MM.1S (cell line): ENCODE measurements at regions not wholly inside any gene's neighbourhood (a gene's known extent, or its start where the extent isn't known, plus 50 kb on each side); places are given as distances from the start of the nearest gene placed in this dataset.

Experiments
- DNase-seq: peaks from one replicate; pipeline ENCODE4 v3.0.0-alpha.2; 2015
- H2AFZ ChIP-seq: fragments of 300-600 bp; sonication (generic); 2 replicates; pipeline ENCODE4 v1.6.0; 2016; ENCODE audit warnings: antibody characterized with exemption, low read length
- H3F3A ChIP-seq: fragments of 300-600 bp; sonication (generic); 2 replicates; pipeline ENCODE4 v1.6.1; 2016; ENCODE audit warnings: mild to moderate bottlenecking, antibody characterized with exemption, low read length, moderate library complexity, mixed read lengths; ENCODE audit not compliant: insufficient read depth
- H3K27ac ChIP-seq: fragments of 300-600 bp; sonication (generic); 2 replicates; pipeline ENCODE4 v1.5.1; 2016; ENCODE audit warnings: mild to moderate bottlenecking, low read length
- H3K27me3 ChIP-seq: fragments of 300-600 bp; sonication (generic); replicated peaks from 2 replicates; pipeline ENCODE4 v1.6.0; 2016; ENCODE audit warnings: low read length; ENCODE audit not compliant: insufficient read depth
- H3K36me3 ChIP-seq: fragments of 300-600 bp; sonication (generic); replicated peaks from 2 replicates; pipeline ENCODE4 v1.6.1; 2016; ENCODE audit warnings: mild to moderate bottlenecking, low read length, mixed read lengths; ENCODE audit not compliant: insufficient read depth
- H3K4me1 ChIP-seq: fragments of 300-600 bp; sonication (generic); 2 replicates; pipeline ENCODE4 v1.6.1; 2016; ENCODE audit warnings: low read length, mixed read lengths
- H3K4me2 ChIP-seq: fragments of 300-600 bp; sonication (generic); 2 replicates; pipeline ENCODE4 v1.6.0; 2016; ENCODE audit warnings: low read depth, low read length
- H3K4me3 ChIP-seq: fragments of 300-600 bp; sonication (generic); 2 replicates; pipeline ENCODE4 v1.5.1; 2016; ENCODE audit warnings: low read length, mixed read lengths
- H3K79me2 ChIP-seq: fragments of 300-600 bp; sonication (generic); 2 replicates; pipeline ENCODE4 v1.6.1; 2016; ENCODE audit warnings: mixed run types, low read length, mixed read lengths
- H3K9ac ChIP-seq: fragments of 300-600 bp; sonication (generic); 2 replicates; pipeline ENCODE4 v1.6.1; 2016; ENCODE audit warnings: low read length, mixed read lengths
- H3K9me2 ChIP-seq: fragments of 300-600 bp; sonication (generic); replicated peaks from 2 replicates; pipeline ENCODE4 v1.6.1; 2016; ENCODE audit warnings: mild to moderate bottlenecking, low read length, mixed read lengths; ENCODE audit not compliant: insufficient read depth
- H3K9me3 ChIP-seq: fragments of 300-600 bp; sonication (generic); replicated peaks from 2 replicates; pipeline ENCODE4 v1.6.1; 2016; ENCODE audit warnings: mild to moderate bottlenecking, low read length, mixed read lengths; ENCODE audit not compliant: insufficient read depth
- H4K20me1 ChIP-seq: fragments of 300-600 bp; sonication (generic); 2 replicates; pipeline ENCODE4 v1.6.1; 2016; ENCODE audit warnings: mild to moderate bottlenecking, low read length, moderate library complexity, mixed read lengths; ENCODE audit not compliant: insufficient read depth
- EZH2 ChIP-seq: fragments of 300-600 bp; sonication (generic); optimal IDR thresholded peaks from 2 replicates; pipeline ENCODE3; 2017; ENCODE audit warnings: low read depth, mild to moderate bottlenecking, antibody characterized with exemption, low read length, mixed read lengths
- EZH2phosphoT487 ChIP-seq: fragments of 300-600 bp; sonication (generic); IDR thresholded peaks from 2 replicates; pipeline ENCODE4 v1.6.1; 2018; ENCODE audit warnings: antibody characterized with exemption, low read length
- TF ChIP-seq, protein P1 (sequence below): fragments of 300-600 bp; sonication (generic); IDR thresholded peaks from 2 replicates; pipeline ENCODE4 v1.5.1; 2016; ENCODE audit warnings: antibody characterized with exemption, low read length, mixed read lengths

DNA sequence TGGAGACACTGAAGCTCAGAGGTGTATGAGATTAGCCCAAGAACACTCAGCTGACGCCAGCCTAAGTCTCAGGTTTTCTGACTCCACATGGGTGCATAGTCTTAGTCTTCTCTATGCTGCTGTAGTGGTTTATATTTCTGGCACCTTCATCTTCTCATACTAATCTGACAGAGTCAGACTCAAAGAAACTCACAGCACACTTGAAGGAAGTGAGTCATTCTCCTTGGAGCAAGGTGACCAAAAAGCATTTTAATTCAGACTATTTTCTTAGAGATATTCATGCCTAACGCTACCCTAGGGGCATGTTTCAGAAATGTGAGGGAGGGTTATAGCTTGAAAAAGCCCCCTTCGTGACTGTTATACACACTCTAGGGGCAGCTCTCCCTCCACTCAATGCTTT lies 775.3 kb upstream of the ARPP21 start:
- Histone ChIP-seq H3K27ac (no peak overlapping the region), H3K4me3 (no peak overlapping the region), H3K9ac (no peak overlapping the region), H3F3A (no peaks in the 10 kb centered on the region), H3K27me3 (no peaks in the 10 kb centered on the region), H4K20me1 (no peaks in the 10 kb centered on the region), H3K9me2 (no peaks in the 10 kb centered on the region), H3K36me3 (no peaks in the 10 kb centered on the region), H3K4me1 (no peaks in the 10 kb centered on the region), H3K9me3 (no peaks in the 10 kb centered on the region), H3K79me2 (no peaks in the 10 kb centered on the region), H2AFZ (no peak overlapping the region), H3K4me2 (no peak overlapping the region)
- DNase-seq = no peak
- TF ChIP-seq EZH2phosphoT487 = no peak
- TF ChIP-seq, protein P1, sequence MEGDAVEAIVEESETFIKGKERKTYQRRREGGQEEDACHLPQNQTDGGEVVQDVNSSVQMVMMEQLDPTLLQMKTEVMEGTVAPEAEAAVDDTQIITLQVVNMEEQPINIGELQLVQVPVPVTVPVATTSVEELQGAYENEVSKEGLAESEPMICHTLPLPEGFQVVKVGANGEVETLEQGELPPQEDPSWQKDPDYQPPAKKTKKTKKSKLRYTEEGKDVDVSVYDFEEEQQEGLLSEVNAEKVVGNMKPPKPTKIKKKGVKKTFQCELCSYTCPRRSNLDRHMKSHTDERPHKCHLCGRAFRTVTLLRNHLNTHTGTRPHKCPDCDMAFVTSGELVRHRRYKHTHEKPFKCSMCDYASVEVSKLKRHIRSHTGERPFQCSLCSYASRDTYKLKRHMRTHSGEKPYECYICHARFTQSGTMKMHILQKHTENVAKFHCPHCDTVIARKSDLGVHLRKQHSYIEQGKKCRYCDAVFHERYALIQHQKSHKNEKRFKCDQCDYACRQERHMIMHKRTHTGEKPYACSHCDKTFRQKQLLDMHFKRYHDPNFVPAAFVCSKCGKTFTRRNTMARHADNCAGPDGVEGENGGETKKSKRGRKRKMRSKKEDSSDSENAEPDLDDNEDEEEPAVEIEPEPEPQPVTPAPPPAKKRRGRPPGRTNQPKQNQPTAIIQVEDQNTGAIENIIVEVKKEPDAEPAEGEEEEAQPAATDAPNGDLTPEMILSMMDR = no peak
- no peak for TF ChIP-seq EZH2

DNA sequence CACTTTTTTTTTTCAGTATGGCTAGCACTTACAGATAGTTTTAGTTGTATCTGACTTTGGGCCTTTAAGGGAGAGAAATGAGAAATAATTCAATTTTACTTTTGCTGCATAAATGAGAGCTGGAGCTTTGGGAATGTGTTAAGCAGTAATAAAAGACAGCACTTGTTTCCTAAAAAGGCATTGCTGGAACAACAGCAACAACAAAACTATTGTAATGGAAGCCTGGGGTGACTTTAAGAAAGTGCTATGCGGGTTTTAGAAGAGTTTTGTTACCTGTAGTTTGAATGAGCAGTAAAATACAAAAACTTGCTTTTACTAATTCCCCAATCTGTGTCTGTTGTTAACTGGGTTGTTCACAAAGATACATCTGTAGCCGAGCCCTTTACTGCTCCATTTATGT lies 774.0 kb upstream of the ARPP21 start:
- Histone ChIP-seq H4K20me1 (no peaks in the 10 kb centered on the region), H3K4me1 (no peaks in the 10 kb centered on the region), H3K27me3 (no peaks in the 10 kb centered on the region), H3K4me3 (no peak overlapping the region), H3F3A (no peaks in the 10 kb centered on the region), H3K36me3 (no peaks in the 10 kb centered on the region), H3K9me2 (no peaks in the 10 kb centered on the region), H3K9me3 (no peaks in the 10 kb centered on the region), H2AFZ (no peak overlapping the region), H3K79me2 (no peaks in the 10 kb centered on the region), H3K4me2 (no peak overlapping the region), H3K27ac (no peak overlapping the region), H3K9ac (no peak overlapping the region)
- TF ChIP-seq, protein P1 = no peak
- TF ChIP-seq EZH2 (no peak), EZH2phosphoT487 (no peak)
- DNase-seq = no peak

DNA sequence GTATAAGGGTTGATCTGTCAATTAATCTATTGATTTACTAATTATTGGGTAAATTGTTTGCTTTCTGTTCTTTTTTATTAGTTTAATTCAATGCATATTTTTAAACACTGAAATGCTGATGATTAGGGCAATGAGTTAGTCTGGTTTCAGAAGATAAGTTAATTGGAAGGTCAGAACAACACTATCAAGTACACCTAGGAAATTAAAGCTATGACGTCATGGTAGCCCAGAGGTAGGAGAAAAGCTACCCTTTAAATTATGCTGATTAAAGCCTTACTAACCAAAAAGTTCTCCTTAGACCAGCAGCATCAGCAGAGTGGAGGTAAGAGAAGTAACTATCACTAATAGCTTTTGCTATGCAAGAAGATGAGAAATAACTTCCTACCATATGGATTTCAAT lies 770.4 kb upstream of the ARPP21 start:
- H3K4me2 ChIP-seq = no peak overlapping the region
- H3K36me3 ChIP-seq = no peaks in the 10 kb centered on the region
- H3K4me1 ChIP-seq = no peaks in the 10 kb centered on the region
- H3K4me3 ChIP-seq = no peak overlapping the region
- H3K79me2 ChIP-seq = no peaks in the 10 kb centered on the region
- TF ChIP-seq EZH2phosphoT487 (no peak), EZH2 (no peak)
- TF ChIP-seq, protein P1 = no peak
- no peaks in the 10 kb centered on the region for H3K27me3 ChIP-seq
- no peaks in the 10 kb centered on the region for H4K20me1 ChIP-seq
- no peak overlapping the region for H3K9ac ChIP-seq
- H3K27ac ChIP-seq = no peak overlapping the region
- no peaks in the 10 kb centered on the region for H3K9me3 ChIP-seq
- H3K9me2 ChIP-seq = no peaks in the 10 kb centered on the region
- DNase-seq = no peak
- H2AFZ ChIP-seq = no peak overlapping the region
- H3F3A ChIP-seq = no peaks in the 10 kb centered on the region

DNA sequence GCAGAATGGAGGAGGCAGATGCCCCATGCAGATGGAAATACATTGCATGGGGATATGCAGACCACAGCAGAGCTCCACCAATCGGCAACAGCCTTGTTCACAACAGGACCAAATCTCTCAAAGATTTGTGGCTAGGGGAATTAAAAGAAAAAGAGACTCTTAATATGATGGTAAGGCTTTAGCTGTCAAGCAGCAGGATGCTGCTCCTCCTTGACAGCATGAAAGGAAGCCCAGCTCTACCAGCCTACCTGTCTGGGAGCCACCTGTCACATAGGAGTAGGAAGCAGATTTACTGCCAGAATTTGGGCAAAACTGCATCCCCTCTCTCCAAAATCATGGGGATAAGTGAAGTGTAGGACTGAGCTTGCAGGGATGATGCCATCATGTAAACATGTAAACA lies 769.6 kb upstream of the ARPP21 start:
- H3K36me3 ChIP-seq = no peaks in the 10 kb centered on the region
- no peaks in the 10 kb centered on the region for H4K20me1 ChIP-seq
- no peaks in the 10 kb centered on the region for H3F3A ChIP-seq
- TF ChIP-seq, protein P1 = no peak
- TF ChIP-seq EZH2 = no peak
- TF ChIP-seq EZH2phosphoT487 = no peak
- H3K27me3 ChIP-seq = no peaks in the 10 kb centered on the region
- H2AFZ ChIP-seq = no peak overlapping the region
- no peaks in the 10 kb centered on the region for H3K4me1 ChIP-seq
- H3K4me2 ChIP-seq = no peak overlapping the region
- no peaks in the 10 kb centered on the region for H3K9me3 ChIP-seq
- no peak overlapping the region for H3K27ac ChIP-seq
- no peaks in the 10 kb centered on the region for H3K79me2 ChIP-seq
- H3K9ac ChIP-seq = no peak overlapping the region
- H3K9me2 ChIP-seq = no peaks in the 10 kb centered on the region
- H3K4me3 ChIP-seq = no peak overlapping the region
- no peak for DNase-seq
